HG02798 (cell line): ENCODE measurements at regions not wholly inside any gene's neighbourhood (a gene's known extent, or its start where the extent isn't known, plus 50 kb on each side); places are given as distances from the start of the nearest gene placed in this dataset.

Experiments used
- ATAC-seq: cut with Tn5 transposase; IDR thresholded peaks from one replicate; pipeline ENCODE4 v1.9.1; 2021; ENCODE audit warnings: mild to moderate bottlenecking; ENCODE audit not compliant: unreplicated experiment, poor library complexity

DNA sequence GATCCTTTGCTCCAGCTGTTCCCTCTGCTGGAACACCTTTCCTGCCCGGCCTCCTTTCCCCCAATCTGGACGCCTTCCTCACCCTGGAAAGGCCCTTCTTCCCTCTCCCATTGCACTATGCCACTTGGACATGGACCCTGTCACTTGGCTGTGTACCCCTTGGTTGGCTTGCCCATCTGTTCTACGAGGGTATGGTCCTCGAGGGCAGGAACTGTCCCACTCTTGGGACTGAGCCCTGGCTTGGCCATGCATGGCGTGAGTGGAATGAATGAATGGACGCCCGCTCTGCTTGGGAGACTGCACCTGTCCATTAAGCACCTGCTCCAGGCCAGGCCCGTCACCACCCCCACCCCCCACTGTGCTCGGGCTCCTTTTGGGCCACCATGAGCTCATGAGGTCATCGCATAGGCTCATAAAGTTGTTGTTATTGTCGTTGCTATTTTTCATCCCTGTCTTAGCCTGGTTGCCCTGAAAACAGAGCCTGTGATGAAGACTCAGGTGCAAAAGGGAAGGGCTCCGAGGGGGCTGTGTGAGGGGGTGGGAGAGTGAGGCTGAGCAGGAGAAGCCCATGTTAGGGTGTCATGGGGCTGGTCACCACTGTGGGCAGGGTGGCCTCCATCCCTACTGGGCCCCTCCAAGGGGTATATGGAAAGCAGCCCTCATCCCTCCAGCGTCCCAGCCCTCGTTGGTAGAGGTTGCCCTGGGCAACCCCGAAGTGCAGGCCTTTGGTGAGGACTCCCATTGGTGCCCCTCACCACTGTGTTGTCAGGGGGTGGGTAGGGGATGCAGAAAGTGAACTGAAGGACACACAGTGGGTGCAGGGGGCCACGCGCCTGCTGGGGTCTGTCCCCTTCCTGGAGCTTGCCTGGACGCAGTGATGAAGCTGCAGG, 57.2 kb upstream of the IER5L start:
- no peak for ATAC-seq

- no peak for ATAC-seq
Observed at GRCh38 chr9:129234491-129234890, 56.4 kb upstream of the IER5L start.

- ATAC-seq, result no peak
Observed at GRCh38 chr9:129232839-129233591, 55.0 kb upstream of the IER5L start.

DNA sequence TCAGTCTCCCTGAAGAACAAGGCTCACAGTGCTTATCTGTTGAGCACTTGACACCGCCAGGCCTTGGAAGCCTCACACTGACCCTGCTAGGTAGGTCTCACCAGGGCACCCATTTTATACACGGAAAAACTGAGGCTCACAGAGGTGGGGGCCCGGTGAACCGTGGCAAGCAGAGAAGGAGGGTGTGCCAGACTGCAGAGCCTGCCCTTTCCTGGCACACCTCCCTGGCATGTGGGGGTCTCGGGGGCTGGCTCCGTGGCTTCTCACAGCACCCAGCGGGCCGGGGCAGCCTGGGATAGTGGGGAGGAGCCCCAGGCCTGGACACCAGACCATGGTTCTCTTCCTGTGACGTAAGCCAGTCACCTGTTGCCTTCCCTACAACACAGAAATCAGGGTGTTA, 53.7 kb upstream of the IER5L start:
- ATAC-seq, result no peak

GRCh38 chr9:129231022-129231739, 53.1 kb upstream of the IER5L start:
- ATAC-seq, result no peak

GRCh38 chr9:129230302-129230701, 52.2 kb upstream of the IER5L start:
- ATAC-seq, result no peak
